ENCODE measurements at regions not wholly inside any gene's neighbourhood (a gene's known extent, or its start where the extent isn't known, plus 50 kb on each side); places are given as distances from the start of the nearest gene placed in this dataset.
"Not testable (repeated sequence)": the region's sequence is repeated elsewhere in the genome, so short reads cannot be mapped to it uniquely, and the experiment has no call there.

- DNase-seq (ENCODE audit: low read depth), result no peak
Measured at GRCh38 chr15:26073430-26074333, 210.6 kb upstream of the ATP10A start.

- DNase-seq (ENCODE audit: low read depth), result no peak
Measured at GRCh38 chr15:26070095-26070532, 207.0 kb upstream of the ATP10A start.

- no peak for DNase-seq (ENCODE audit: low read depth)
Measured at GRCh38 chr15:26069231-26069641, 206.1 kb upstream of the ATP10A start.

GRCh38 chr15:26066896-26067295 lies 203.8 kb upstream of the ATP10A start:
- no peak for DNase-seq (ENCODE audit: low read depth)

GRCh38 chr15:26065723-26066122 lies 202.6 kb upstream of the ATP10A start:
- no peak for DNase-seq (ENCODE audit: low read depth)

- DNase-seq (ENCODE audit: low read depth), result no peak
Measured at GRCh38 chr15:26061248-26061647, 198.1 kb upstream of the ATP10A start.

- DNase-seq (ENCODE audit: low read depth), result not testable (repeated sequence)
Measured at GRCh38 chr15:26056766-26057165, 193.6 kb upstream of the ATP10A start.

GRCh38 chr15:26051761-26052675 lies 188.9 kb upstream of the ATP10A start:
- peak; percentile 9 for DNase-seq (ENCODE audit: low read depth)

- DNase-seq (ENCODE audit: low read depth), result no peak
Measured at GRCh38 chr15:26050984-26051383, 187.9 kb upstream of the ATP10A start.

GRCh38 chr15:26049900-26050657 lies 187.0 kb upstream of the ATP10A start:
- no peak for DNase-seq (ENCODE audit: low read depth)

- no peak for DNase-seq (ENCODE audit: low read depth)
Measured at GRCh38 chr15:26048669-26049068, 185.5 kb upstream of the ATP10A start.

- DNase-seq (ENCODE audit: low read depth), result no peak
Measured at GRCh38 chr15:26045516-26045915, 182.4 kb upstream of the ATP10A start.

GRCh38 chr15:26043018-26043417 lies 179.9 kb upstream of the ATP10A start:
- no peak for DNase-seq (ENCODE audit: low read depth)

- no peak for DNase-seq (ENCODE audit: low read depth)
Measured at GRCh38 chr15:26038693-26039092, 175.6 kb upstream of the ATP10A start.

GRCh38 chr15:26037369-26037768 lies 174.2 kb upstream of the ATP10A start:
- DNase-seq (ENCODE audit: low read depth), result no peak

GRCh38 chr15:26033493-26033892 lies 170.4 kb upstream of the ATP10A start:
- no peak for DNase-seq (ENCODE audit: low read depth)

- DNase-seq (ENCODE audit: low read depth), result no peak
Measured at GRCh38 chr15:26032162-26032846, 169.2 kb upstream of the ATP10A start.

- DNase-seq (ENCODE audit: low read depth), result not testable (repeated sequence)
Measured at GRCh38 chr15:26029586-26029985, 166.5 kb upstream of the ATP10A start.

- no peak for DNase-seq (ENCODE audit: low read depth)
Measured at GRCh38 chr15:26029146-26029545, 166.0 kb upstream of the ATP10A start.

- no peak for DNase-seq (ENCODE audit: low read depth)
Measured at GRCh38 chr15:26028086-26028740, 165.1 kb upstream of the ATP10A start.

- not testable (repeated sequence) for DNase-seq (ENCODE audit: low read depth)
Measured at GRCh38 chr15:26026671-26027070, 163.5 kb upstream of the ATP10A start.
